H1 (cell line): ENCODE measurements at regions not wholly inside any gene's neighbourhood (a gene's known extent, or its start where the extent isn't known, plus 50 kb on each side); places are given as distances from the start of the nearest gene placed in this dataset.
"Not testable (repeated sequence)": the region's sequence is repeated elsewhere in the genome, so short reads cannot be mapped to it uniquely, and the experiment has no call there.

Experiments
- CTCF ChIA-PET: fragments of 300-600 bp; sonication (Branson Sonifier 250); formaldehyde crosslinking; loops from one replicate; lab custom pipeline; 2021; ENCODE audit not compliant: partially characterized antibody; lab: Charles Lee
- POLR2A ChIA-PET: fragments of 300-600 bp; sonication (Branson Sonifier 250); formaldehyde crosslinking; loops from one replicate; lab custom pipeline; 2021; ENCODE audit warnings: inconsistent platforms; ENCODE audit not compliant: partially characterized antibody; lab: Charles Lee
- DNase-seq, 2 experiments: peaks; one replicate each; pipeline versions ENCODE4 v3.0.0 to v3.0.0-alpha.2; 2010 to 2022; ENCODE audit warnings: low spot score in 2 of 2, low read depth in 1 of 2, mixed read lengths in 1 of 2
- FAIRE-seq: peaks from 2 replicates; lab custom pipeline; 2011; peaks lifted over from hg19 to GRCh38; lab: Jason Lieb, UNC
- H2AFZ ChIP-seq: 2 replicates; pipeline ENCODE4 v1.8.1; 2012; ENCODE audit warnings: low read length, inconsistent platforms
- H2AK5ac ChIP-seq: 2 replicates; pipeline ENCODE4 v1.6.1; 2013; ENCODE audit warnings: low read depth, low read length
- H2BK120ac ChIP-seq: replicated peaks from 2 replicates; pipeline ENCODE3; 2013; ENCODE audit warnings: low read depth, low read length, inconsistent platforms
- H2BK12ac ChIP-seq: 2 replicates; pipeline ENCODE4 v1.6.1; 2013; ENCODE audit warnings: low read depth, low read length
- H2BK15ac ChIP-seq: 2 replicates; pipeline ENCODE4 v1.6.1; 2013; ENCODE audit warnings: low read length
- H2BK20ac ChIP-seq: 2 replicates; pipeline ENCODE4 v1.6.1; 2013; ENCODE audit warnings: low read length
- H2BK5ac ChIP-seq: 2 replicates; pipeline ENCODE4 v1.6.1; 2013; ENCODE audit warnings: low read depth, low read length
- H3K14ac ChIP-seq: 2 replicates; pipeline ENCODE4 v1.6.1; 2013; ENCODE audit warnings: inconsistent platforms; ENCODE audit not compliant: insufficient read length
- H3K18ac ChIP-seq: 2 replicates; pipeline ENCODE4 v1.6.1; 2013; ENCODE audit warnings: low read length; ENCODE audit errors: extremely low read depth
- H3K23ac ChIP-seq: 2 replicates; pipeline ENCODE4 v1.6.1; 2013; ENCODE audit warnings: inconsistent platforms; ENCODE audit not compliant: insufficient read length
- H3K23me2 ChIP-seq: 2 replicates; pipeline ENCODE4 v1.6.1; 2013; ENCODE audit warnings: low read depth, low read length
- H3K27ac ChIP-seq: 2 replicates; pipeline ENCODE4 v1.6.1; 2011; ENCODE audit warnings: low read depth, low read length, inconsistent platforms
- H3K27me3 ChIP-seq, 4 experiments: replicated peaks in 1 of 4; 1 replicate in 1 of 4; 2 replicates in 3 of 4; pipeline versions ENCODE4 v1.6.1 to v1.8.1; 2011 to 2013; ENCODE audit warnings: low read length in 3 of 4, mild to moderate bottlenecking in 3 of 4, inconsistent platforms in 2 of 4, mixed read lengths in 2 of 4, moderate library complexity in 1 of 4; ENCODE audit not compliant: control insufficient read depth in 3 of 4, insufficient read depth in 3 of 4; ENCODE audit errors: extremely low read depth in 1 of 4
- H3K36me3 ChIP-seq, 4 experiments: 2 replicates each; pipeline versions ENCODE4 v1.6.1 to v1.8.1; 2011 to 2013; ENCODE audit warnings: mild to moderate bottlenecking in 4 of 4, low read length in 3 of 4, moderate library complexity in 2 of 4, control low read depth in 1 of 4, inconsistent platforms in 1 of 4; ENCODE audit not compliant: insufficient read depth in 4 of 4, control insufficient read depth in 2 of 4
- H3K4ac ChIP-seq: replicated peaks from 2 replicates; pipeline ENCODE3; 2013; ENCODE audit warnings: low read length, low read depth, mixed read lengths, inconsistent platforms; ENCODE audit not compliant: insufficient read length
- H3K4me1 ChIP-seq, 4 experiments: replicated peaks in 1 of 4; 1 replicate in 1 of 4; 2 replicates in 3 of 4; pipeline versions ENCODE4 v1.6.1 to v1.8.1; 2011 to 2013; ENCODE audit warnings: low read length in 3 of 4, inconsistent platforms in 2 of 4, mixed read lengths in 1 of 4; ENCODE audit not compliant: insufficient read depth in 4 of 4, control insufficient read depth in 3 of 4
- H3K4me2 ChIP-seq, 2 experiments: 2 replicates each; pipeline versions ENCODE4 v1.6.1 to v1.8.1; 2011 to 2013; ENCODE audit warnings: low read depth in 2 of 2, low read length in 2 of 2, control low read depth in 1 of 2, inconsistent platforms in 1 of 2, mild to moderate bottlenecking in 1 of 2; ENCODE audit not compliant: insufficient read depth in 1 of 2
- H3K4me3 ChIP-seq, 4 experiments: fragments of 200-600, 300-600 bp in 1 of 4; sonication (generic), shearing (Covaris generic), sonication (Bioruptor Twin) in 1 of 4; 2 replicates each; pipeline versions ENCODE4 v1.5.1 to v1.8.1; 2011 to 2016; ENCODE audit warnings: low read length in 4 of 4, low read depth in 3 of 4, control low read depth in 2 of 4, inconsistent platforms in 2 of 4, mild to moderate bottlenecking in 2 of 4, mixed read lengths in 1 of 4, moderate library complexity in 1 of 4; ENCODE audit not compliant: insufficient read depth in 2 of 4; ENCODE audit errors: extremely low read depth in 1 of 4
- H3K56ac ChIP-seq: replicated peaks from 2 replicates; pipeline ENCODE3; 2013; ENCODE audit warnings: low read depth, mild to moderate bottlenecking, mixed read lengths, low read length, inconsistent platforms; ENCODE audit not compliant: insufficient read length
- H3K79me1 ChIP-seq: 2 replicates; pipeline ENCODE4 v1.6.1; 2013; ENCODE audit warnings: low read depth, low read length, control low read depth
- H3K79me2 ChIP-seq, 2 experiments: 2 replicates each; pipeline versions ENCODE4 v1.6.1 to v1.8.1; 2012 to 2013; ENCODE audit warnings: low read length in 2 of 2, mild to moderate bottlenecking in 2 of 2, inconsistent platforms in 1 of 2; ENCODE audit not compliant: insufficient read depth in 2 of 2, control insufficient read depth in 1 of 2
- H3K9ac ChIP-seq, 4 experiments: replicated peaks in 1 of 4; 1 replicate in 1 of 4; 2 replicates in 3 of 4; pipeline versions ENCODE4 v1.6.1 to v1.8.1; 2011 to 2013; ENCODE audit warnings: low read depth in 3 of 4, low read length in 3 of 4, control low read depth in 2 of 4, mild to moderate bottlenecking in 2 of 4, moderate library complexity in 2 of 4, inconsistent platforms in 1 of 4; ENCODE audit errors: extremely low read depth in 1 of 4
- H3K9me3 ChIP-seq, 2 experiments: 2 replicates each; pipeline versions ENCODE4 v1.6.1 to v1.8.1; 2012 to 2013; ENCODE audit warnings: mild to moderate bottlenecking in 2 of 2, moderate library complexity in 2 of 2, control low read depth in 1 of 2, inconsistent platforms in 1 of 2, low read depth in 1 of 2, low read length in 1 of 2, mixed read lengths in 1 of 2; ENCODE audit not compliant: insufficient read depth in 2 of 2
- H4K20me1 ChIP-seq, 2 experiments: replicated peaks in 1 of 2; 2 replicates each; pipeline versions ENCODE3 to v1.8.1; 2011 to 2013; ENCODE audit warnings: inconsistent platforms in 2 of 2, low read length in 2 of 2, mild to moderate bottlenecking in 1 of 2; ENCODE audit not compliant: insufficient read depth in 2 of 2, control insufficient read depth in 1 of 2
- H4K5ac ChIP-seq: 2 replicates; pipeline ENCODE4 v1.6.1; 2013; ENCODE audit warnings: low read length, low read depth, mixed read lengths, inconsistent platforms; ENCODE audit not compliant: insufficient read length
- H4K8ac ChIP-seq: 2 replicates; pipeline ENCODE4 v1.8.0; 2013; ENCODE audit warnings: mild to moderate bottlenecking, moderate library complexity, low read length, inconsistent platforms; ENCODE audit not compliant: insufficient read depth; ENCODE audit errors: extremely low read depth
- H4K91ac ChIP-seq: replicated peaks from 2 replicates; pipeline ENCODE3; 2013; ENCODE audit warnings: low read length, mixed read lengths, inconsistent platforms; ENCODE audit not compliant: insufficient read length
- WGBS, 2 experiments: shearing (Covaris generic) in 1 of 2; methylation state at CpG; one replicate each; pipeline versions ENCODE4 v1.1.6 to v1.1.7; 2013 to 2015; ENCODE audit warnings: low lambda C conversion rate in 2 of 2, mixed read lengths in 2 of 2, inconsistent platforms in 1 of 2, low coverage in 1 of 2, missing lambda C conversion rate in 1 of 2; ENCODE audit not compliant: insufficient replicate concordance in 2 of 2, insufficient coverage in 1 of 2, insufficient read length in 1 of 2; ENCODE audit errors: extremely low coverage in 1 of 2, missing lambda C conversion rate in 1 of 2; 5-methylcytosine and 5-hydroxymethylcytosine counted together

- H2AFZ ChIP-seq, H4K91ac ChIP-seq, H3K79me1 ChIP-seq, H3K9ac ChIP-seq, H3K23me2 ChIP-seq, H3K56ac ChIP-seq, H4K8ac ChIP-seq, H3K9me3 ChIP-seq, H2BK20ac ChIP-seq, H3K27me3 ChIP-seq, DNase-seq, H3K4me1 ChIP-seq, H4K5ac ChIP-seq, POLR2A ChIA-PET, H2BK12ac ChIP-seq, H3K4me2 ChIP-seq, H2AK5ac ChIP-seq, H3K4ac ChIP-seq, H3K36me3 ChIP-seq, H2BK5ac ChIP-seq, H2BK15ac ChIP-seq, H3K27ac ChIP-seq, CTCF ChIA-PET, H4K20me1 ChIP-seq, H3K79me2 ChIP-seq, H3K14ac ChIP-seq, H2BK120ac ChIP-seq, FAIRE-seq, H3K18ac ChIP-seq, H3K23ac ChIP-seq, H3K4me3 ChIP-seq: not testable (repeated sequence)
- 79% methylated on average over 5 of the region's 5 CpGs; no CpG with 5 or more reads in 1 of the 2 experiments for WGBS, 2 experiments
Observed at GRCh38 chr21:15634541-15634940, 95.2 kb upstream of the USP25 start.
